GF-D8 (cell line): ENCODE measurements at regions not wholly inside any gene's neighbourhood (a gene's known extent, or its start where the extent isn't known, plus 50 kb on each side); places are given as distances from the start of the nearest gene placed in this dataset.
"Not testable (repeated sequence)": the region's sequence is repeated elsewhere in the genome, so short reads cannot be mapped to it uniquely, and the experiment has no call there.

Source experiments
- DNase-seq: peaks from one replicate; lab custom pipeline; 2025; lab: John Stamatoyannopoulos, UW

- no peak for DNase-seq
These were observed 1450.2 kb downstream of the BRINP3 start for GRCh38 chr1:189027512-189027911.

GRCh38 chr1:189033169-189033568 is 1444.5 kb downstream of the BRINP3 start:
- no peak for DNase-seq

GRCh38 chr1:189036628-189037027 is 1441.0 kb downstream of the BRINP3 start:
- no peak for DNase-seq

- no peak for DNase-seq
These were observed 1431.5 kb downstream of the BRINP3 start for GRCh38 chr1:189046127-189046526.

- no peak for DNase-seq
These were observed 1392.9 kb downstream of the BRINP3 start for GRCh38 chr1:189084811-189085210.

- DNase-seq: no peak
These were observed 1373.7 kb downstream of the BRINP3 start for GRCh38 chr1:189103956-189104355.

GRCh38 chr1:189117072-189117770 is 1360.4 kb downstream of the BRINP3 start:
- no peak for DNase-seq

GRCh38 chr1:189121941-189122340 is 1355.7 kb downstream of the BRINP3 start:
- DNase-seq: no peak

GRCh38 chr1:189125694-189126093 is 1352.0 kb downstream of the BRINP3 start:
- DNase-seq: no peak

GRCh38 chr1:189131576-189131975 is 1346.1 kb downstream of the BRINP3 start:
- no peak for DNase-seq

- DNase-seq: not testable (repeated sequence)
These were observed 1337.9 kb downstream of the BRINP3 start for GRCh38 chr1:189139748-189140147.

- no peak for DNase-seq
These were observed 1336.6 kb downstream of the BRINP3 start for GRCh38 chr1:189141056-189141455.

- no peak for DNase-seq
These were observed 1327.9 kb downstream of the BRINP3 start for GRCh38 chr1:189149547-189150375.

GRCh38 chr1:189150624-189151023 is 1327.0 kb downstream of the BRINP3 start:
- DNase-seq: no peak

GRCh38 chr1:189151361-189151760 is 1326.3 kb downstream of the BRINP3 start:
- no peak for DNase-seq

GRCh38 chr1:189152685-189153084 is 1325.0 kb downstream of the BRINP3 start:
- DNase-seq: no peak

- no peak for DNase-seq
These were observed 1319.5 kb downstream of the BRINP3 start for GRCh38 chr1:189158155-189158554.

- DNase-seq: no peak
These were observed 1301.8 kb downstream of the BRINP3 start for GRCh38 chr1:189175889-189176288.

- no peak for DNase-seq
These were observed 1297.6 kb downstream of the BRINP3 start for GRCh38 chr1:189180057-189180456.

- DNase-seq: no peak
These were observed 1292.6 kb downstream of the BRINP3 start for GRCh38 chr1:189185097-189185496.

GRCh38 chr1:189192741-189193520 is 1284.7 kb downstream of the BRINP3 start:
- DNase-seq: no peak

GRCh38 chr1:189205863-189206262 is 1271.8 kb downstream of the BRINP3 start:
- DNase-seq: no peak

GRCh38 chr1:189206617-189207016 is 1271.0 kb downstream of the BRINP3 start:
- DNase-seq: no peak
